K562 (cell line): ENCODE measurements at regions not wholly inside any gene's neighbourhood (a gene's known extent, or its start where the extent isn't known, plus 50 kb on each side); places are given as distances from the start of the nearest gene placed in this dataset.

Experiments used
- CBFA2T2 ChIP-seq: fragments of 450-650 bp; conservative IDR thresholded peaks from 2 replicates; pipeline ENCODE4 v1.6.1; 2017; ENCODE audit warnings: mild to moderate bottlenecking
- CREM ChIP-seq: IDR thresholded peaks from 2 replicates; pipeline ENCODE4 v1.6.1; 2014; ENCODE audit warnings: antibody characterized with exemption, low read depth
- E2F3 ChIP-seq: fragments of 250-450 bp; sonication (Bioruptor Pico); IDR thresholded peaks from 2 replicates; pipeline ENCODE4 v1.4.0; 2020; ENCODE audit warnings: mild to moderate bottlenecking
- FOXK1 ChIP-seq: sonication (generic); formaldehyde crosslinking; IDR thresholded peaks from 2 replicates; pipeline ENCODE4 v1.8.0; 2022; ENCODE audit warnings: missing genetic modification reagents, mild to moderate bottlenecking, borderline replicate concordance
- MCM7 ChIP-seq, 2 experiments: fragments of 450-650 bp; IDR thresholded peaks; 2 replicates each; pipeline ENCODE4 v1.6.1; 2016 to 2018
- MED1 ChIP-seq: sonication (generic); formaldehyde crosslinking; IDR thresholded peaks from 2 replicates; pipeline ENCODE4 v1.8.1; 2023; ENCODE audit warnings: missing genetic modification reagents, borderline replicate concordance
- RBBP5 ChIP-seq: fragments of 200-600 bp; sonication (generic); IDR thresholded peaks from 2 replicates; pipeline ENCODE4 v1.6.1; 2012; ENCODE audit warnings: borderline replicate concordance, mild to moderate bottlenecking, low read length, control low read depth, inconsistent platforms; ENCODE audit not compliant: insufficient read depth, poor library complexity, severe bottlenecking
- SP2 ChIP-seq: IDR thresholded peaks from 2 replicates; pipeline ENCODE4 v1.6.1; 2011; ENCODE audit warnings: mild to moderate bottlenecking, low read depth, low read length, moderate library complexity; ENCODE audit not compliant: poor library complexity, severe bottlenecking; ENCODE audit errors: extremely low read depth
- SRSF7 ChIP-seq: fragments of 200-400 bp; formaldehyde crosslinking; optimal IDR thresholded peaks from 2 replicates; pipeline ENCODE3; 2017; ENCODE audit warnings: mild to moderate bottlenecking, low read depth, low read length
- TCF3 ChIP-seq: sonication (generic); formaldehyde crosslinking; IDR thresholded peaks from 2 replicates; pipeline ENCODE4 v1.4.0; 2020; ENCODE audit warnings: mild to moderate bottlenecking, missing genetic modification reagents
- TF ChIP-seq, protein P1 (sequence below): fragments of 450-650 bp; IDR thresholded peaks from 2 replicates; pipeline ENCODE4 v1.7.1; 2018; ENCODE audit warnings: mild to moderate bottlenecking, low read depth; ENCODE audit not compliant: partially characterized antibody
- TF ChIP-seq, protein P2 (sequence below): fragments of 450-650 bp; IDR thresholded peaks from 2 replicates; pipeline ENCODE4 v1.6.1; 2018; ENCODE audit not compliant: partially characterized antibody
- TF ChIP-seq, protein P3 (sequence below): fragments of 250-450 bp; sonication (Bioruptor Pico); IDR thresholded peaks from 2 replicates; pipeline ENCODE4 v1.8.0; 2022; ENCODE audit warnings: inconsistent platforms
- TF ChIP-seq, protein P4 (sequence below): sonication (generic); formaldehyde crosslinking; IDR thresholded peaks from 2 replicates; pipeline ENCODE4 v1.8.0; 2023; ENCODE audit warnings: mild to moderate bottlenecking, missing genetic modification reagents
- TF ChIP-seq, protein P5 (sequence below): fragments of 450-650 bp; IDR thresholded peaks from 2 replicates; pipeline ENCODE4 v1.6.1; 2016; ENCODE audit warnings: antibody characterized with exemption

DNA sequence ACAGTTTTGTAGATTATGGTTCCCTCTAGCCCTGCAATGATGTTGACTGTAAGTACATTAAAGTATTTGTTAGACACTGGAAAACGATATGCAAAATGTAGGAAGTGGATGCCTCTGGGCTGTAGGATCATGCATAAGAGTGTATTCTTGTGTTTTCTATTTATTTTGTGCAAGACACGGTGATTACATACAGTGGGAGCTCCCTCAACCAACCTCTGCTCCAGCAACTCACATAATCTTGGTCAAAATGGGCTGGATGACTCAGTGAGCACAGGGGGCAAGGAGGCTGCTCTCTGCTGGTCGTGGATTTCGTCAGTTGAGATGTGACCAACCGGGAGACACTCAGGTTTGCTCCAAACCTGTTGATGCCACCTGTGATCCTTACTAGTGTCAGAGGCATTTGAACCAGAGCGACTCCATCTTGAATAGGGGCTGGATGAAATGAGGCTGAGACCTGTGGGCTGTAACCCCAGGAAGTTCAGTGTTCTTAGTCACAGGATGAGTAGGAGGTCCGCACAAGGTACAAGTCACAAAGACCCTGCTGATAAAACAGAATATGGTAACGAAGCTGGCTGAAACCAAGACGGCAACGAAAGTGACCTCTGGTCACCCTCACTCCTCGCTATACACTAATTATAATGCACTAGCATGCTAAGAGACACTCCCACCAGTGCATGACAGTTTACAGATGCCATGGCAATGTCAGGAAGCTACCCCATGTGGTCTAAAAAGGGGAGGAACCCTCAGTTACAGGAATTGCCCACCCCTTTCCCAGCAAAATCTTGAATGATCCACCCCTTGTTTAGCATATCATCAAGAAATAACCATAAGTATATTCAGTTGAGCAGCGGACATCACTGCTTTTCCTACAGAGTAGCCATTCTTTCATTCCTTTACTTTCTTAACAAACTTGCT lies 56.4 kb upstream of the FAM20C start (continued):
- no peak for TF ChIP-seq SRSF7
- no peak for TF ChIP-seq FOXK1 (CRISPR knock-in tag)
- no peak for TF ChIP-seq MED1 (CRISPR knock-in tag)
- TF ChIP-seq, protein P1, sequence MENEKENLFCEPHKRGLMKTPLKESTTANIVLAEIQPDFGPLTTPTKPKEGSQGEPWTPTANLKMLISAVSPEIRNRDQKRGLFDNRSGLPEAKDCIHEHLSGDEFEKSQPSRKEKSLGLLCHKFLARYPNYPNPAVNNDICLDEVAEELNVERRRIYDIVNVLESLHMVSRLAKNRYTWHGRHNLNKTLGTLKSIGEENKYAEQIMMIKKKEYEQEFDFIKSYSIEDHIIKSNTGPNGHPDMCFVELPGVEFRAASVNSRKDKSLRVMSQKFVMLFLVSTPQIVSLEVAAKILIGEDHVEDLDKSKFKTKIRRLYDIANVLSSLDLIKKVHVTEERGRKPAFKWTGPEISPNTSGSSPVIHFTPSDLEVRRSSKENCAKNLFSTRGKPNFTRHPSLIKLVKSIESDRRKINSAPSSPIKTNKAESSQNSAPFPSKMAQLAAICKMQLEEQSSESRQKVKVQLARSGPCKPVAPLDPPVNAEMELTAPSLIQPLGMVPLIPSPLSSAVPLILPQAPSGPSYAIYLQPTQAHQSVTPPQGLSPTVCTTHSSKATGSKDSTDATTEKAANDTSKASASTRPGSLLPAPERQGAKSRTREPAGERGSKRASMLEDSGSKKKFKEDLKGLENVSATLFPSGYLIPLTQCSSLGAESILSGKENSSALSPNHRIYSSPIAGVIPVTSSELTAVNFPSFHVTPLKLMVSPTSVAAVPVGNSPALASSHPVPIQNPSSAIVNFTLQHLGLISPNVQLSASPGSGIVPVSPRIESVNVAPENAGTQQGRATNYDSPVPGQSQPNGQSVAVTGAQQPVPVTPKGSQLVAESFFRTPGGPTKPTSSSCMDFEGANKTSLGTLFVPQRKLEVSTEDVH = no peak
- TF ChIP-seq E2F3 (CRISPR knock-in tag) = 0 out of 2 replicates have a peak, but pooled peaks have one; percentile 21
- TF ChIP-seq, protein P2, sequence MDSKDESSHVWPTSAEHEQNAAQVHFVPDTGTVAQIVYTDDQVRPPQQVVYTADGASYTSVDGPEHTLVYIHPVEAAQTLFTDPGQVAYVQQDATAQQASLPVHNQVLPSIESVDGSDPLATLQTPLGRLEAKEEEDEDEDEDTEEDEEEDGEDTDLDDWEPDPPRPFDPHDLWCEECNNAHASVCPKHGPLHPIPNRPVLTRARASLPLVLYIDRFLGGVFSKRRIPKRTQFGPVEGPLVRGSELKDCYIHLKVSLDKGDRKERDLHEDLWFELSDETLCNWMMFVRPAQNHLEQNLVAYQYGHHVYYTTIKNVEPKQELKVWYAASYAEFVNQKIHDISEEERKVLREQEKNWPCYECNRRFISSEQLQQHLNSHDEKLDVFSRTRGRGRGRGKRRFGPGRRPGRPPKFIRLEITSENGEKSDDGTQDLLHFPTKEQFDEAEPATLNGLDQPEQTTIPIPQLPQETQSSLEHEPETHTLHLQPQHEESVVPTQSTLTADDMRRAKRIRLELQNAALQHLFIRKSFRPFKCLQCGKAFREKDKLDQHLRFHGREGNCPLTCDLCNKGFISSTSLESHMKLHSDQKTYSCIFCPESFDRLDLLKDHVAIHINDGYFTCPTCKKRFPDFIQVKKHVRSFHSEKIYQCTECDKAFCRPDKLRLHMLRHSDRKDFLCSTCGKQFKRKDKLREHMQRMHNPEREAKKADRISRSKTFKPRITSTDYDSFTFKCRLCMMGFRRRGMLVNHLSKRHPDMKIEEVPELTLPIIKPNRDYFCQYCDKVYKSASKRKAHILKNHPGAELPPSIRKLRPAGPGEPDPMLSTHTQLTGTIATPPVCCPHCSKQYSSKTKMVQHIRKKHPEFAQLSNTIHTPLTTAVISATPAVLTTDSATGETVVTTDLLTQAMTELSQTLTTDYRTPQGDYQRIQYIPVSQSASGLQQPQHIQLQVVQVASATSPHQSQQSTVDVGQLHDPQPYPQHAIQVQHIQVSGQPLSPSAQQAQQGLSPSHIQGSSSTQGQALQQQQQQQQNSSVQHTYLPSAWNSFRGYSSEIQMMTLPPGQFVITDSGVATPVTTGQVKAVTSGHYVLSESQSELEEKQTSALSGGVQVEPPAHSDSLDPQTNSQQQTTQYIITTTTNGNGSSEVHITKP = no peak
- no peak for TF ChIP-seq CREM
- no peak for TF ChIP-seq MCM7 (IDR thresholded peaks at IDR 0.05)
- TF ChIP-seq, protein P3, sequence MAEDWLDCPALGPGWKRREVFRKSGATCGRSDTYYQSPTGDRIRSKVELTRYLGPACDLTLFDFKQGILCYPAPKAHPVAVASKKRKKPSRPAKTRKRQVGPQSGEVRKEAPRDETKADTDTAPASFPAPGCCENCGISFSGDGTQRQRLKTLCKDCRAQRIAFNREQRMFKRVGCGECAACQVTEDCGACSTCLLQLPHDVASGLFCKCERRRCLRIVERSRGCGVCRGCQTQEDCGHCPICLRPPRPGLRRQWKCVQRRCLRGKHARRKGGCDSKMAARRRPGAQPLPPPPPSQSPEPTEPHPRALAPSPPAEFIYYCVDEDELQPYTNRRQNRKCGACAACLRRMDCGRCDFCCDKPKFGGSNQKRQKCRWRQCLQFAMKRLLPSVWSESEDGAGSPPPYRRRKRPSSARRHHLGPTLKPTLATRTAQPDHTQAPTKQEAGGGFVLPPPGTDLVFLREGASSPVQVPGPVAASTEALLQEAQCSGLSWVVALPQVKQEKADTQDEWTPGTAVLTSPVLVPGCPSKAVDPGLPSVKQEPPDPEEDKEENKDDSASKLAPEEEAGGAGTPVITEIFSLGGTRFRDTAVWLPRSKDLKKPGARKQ (CRISPR knock-in tag) = no peak
- TF ChIP-seq, protein P4, sequence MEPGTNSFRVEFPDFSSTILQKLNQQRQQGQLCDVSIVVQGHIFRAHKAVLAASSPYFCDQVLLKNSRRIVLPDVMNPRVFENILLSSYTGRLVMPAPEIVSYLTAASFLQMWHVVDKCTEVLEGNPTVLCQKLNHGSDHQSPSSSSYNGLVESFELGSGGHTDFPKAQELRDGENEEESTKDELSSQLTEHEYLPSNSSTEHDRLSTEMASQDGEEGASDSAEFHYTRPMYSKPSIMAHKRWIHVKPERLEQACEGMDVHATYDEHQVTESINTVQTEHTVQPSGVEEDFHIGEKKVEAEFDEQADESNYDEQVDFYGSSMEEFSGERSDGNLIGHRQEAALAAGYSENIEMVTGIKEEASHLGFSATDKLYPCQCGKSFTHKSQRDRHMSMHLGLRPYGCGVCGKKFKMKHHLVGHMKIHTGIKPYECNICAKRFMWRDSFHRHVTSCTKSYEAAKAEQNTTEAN (CRISPR knock-in tag) = no peak
- TF ChIP-seq, protein P5, sequence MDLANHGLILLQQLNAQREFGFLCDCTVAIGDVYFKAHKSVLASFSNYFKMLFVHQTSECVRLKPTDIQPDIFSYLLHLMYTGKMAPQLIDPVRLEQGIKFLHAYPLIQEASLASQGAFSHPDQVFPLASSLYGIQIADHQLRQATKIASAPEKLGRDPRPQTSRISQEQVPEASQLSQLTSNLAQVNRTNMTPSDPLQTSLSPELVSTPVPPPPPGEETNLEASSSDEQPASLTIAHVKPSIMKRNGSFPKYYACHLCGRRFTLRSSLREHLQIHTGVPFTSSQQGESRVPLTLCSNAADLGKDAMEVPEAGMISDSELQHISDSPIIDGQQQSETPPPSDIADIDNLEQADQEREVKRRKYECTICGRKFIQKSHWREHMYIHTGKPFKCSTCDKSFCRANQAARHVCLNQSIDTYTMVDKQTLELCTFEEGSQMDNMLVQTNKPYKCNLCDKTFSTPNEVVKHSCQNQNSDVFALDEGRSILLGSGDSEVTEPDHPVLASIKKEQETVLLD = no peak
- TF ChIP-seq RBBP5 = no peak
- TF ChIP-seq CBFA2T2 = no peak
- TF ChIP-seq SP2 = no peak
- TF ChIP-seq TCF3 = no peak
